MM.1S (cell line): ENCODE measurements at regions not wholly inside any gene's neighbourhood (a gene's known extent, or its start where the extent isn't known, plus 50 kb on each side); places are given as distances from the start of the nearest gene placed in this dataset.

ENCODE experiments used
- CTCF ChIP-seq: fragments of 300-600 bp; sonication (generic); IDR thresholded peaks from 2 replicates; pipeline ENCODE4 v1.5.1; 2016; ENCODE audit warnings: antibody characterized with exemption, low read length, mixed read lengths
- EZH2 ChIP-seq: fragments of 300-600 bp; sonication (generic); optimal IDR thresholded peaks from 2 replicates; pipeline ENCODE3; 2017; ENCODE audit warnings: low read depth, mild to moderate bottlenecking, antibody characterized with exemption, low read length, mixed read lengths

- TF ChIP-seq EZH2 = no peak
- no peak for TF ChIP-seq CTCF
These were observed 397.5 kb upstream of the PRKX start for GRCh38 chrX:4110964-4111363.
